GM19025 (cell line): ENCODE measurements at regions not wholly inside any gene's neighbourhood (a gene's known extent, or its start where the extent isn't known, plus 50 kb on each side); places are given as distances from the start of the nearest gene placed in this dataset.
"Not testable (repeated sequence)": the region's sequence is repeated elsewhere in the genome, so short reads cannot be mapped to it uniquely, and the experiment has no call there.

Experiments used
- ATAC-seq: cut with Tn5 transposase; IDR thresholded peaks from one replicate; pipeline ENCODE4 v1.9.1; 2021; ENCODE audit warnings: mild to moderate bottlenecking, low read depth, moderate library complexity; ENCODE audit not compliant: unreplicated experiment

DNA sequence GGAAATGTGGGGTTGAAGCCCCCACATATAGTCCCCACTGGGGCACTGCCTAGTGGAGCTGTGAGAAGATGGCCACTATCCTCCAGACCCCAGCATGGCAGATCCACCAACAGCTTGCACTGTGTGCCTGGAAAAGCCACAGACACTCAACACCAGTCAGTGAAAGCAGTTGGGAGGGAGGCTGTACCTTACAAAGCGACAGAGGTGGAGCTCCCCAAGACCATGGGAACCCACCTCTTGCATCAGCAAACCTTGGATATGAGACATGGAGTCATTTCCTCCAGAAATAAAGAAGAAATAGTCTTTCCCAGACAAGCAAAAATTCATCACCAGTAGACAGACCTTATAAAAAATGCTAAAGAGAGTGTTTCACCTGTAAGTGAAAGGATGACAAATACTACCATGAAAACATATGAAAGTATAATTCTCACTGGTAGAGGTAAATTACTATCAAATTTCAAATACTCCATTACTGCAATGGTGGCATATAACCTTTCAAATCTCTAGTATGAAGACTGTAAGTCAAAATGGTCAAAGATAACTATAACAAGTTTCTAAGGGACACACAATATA is 152.6 kb upstream of the EPHA4 start:
- no peak for ATAC-seq

DNA sequence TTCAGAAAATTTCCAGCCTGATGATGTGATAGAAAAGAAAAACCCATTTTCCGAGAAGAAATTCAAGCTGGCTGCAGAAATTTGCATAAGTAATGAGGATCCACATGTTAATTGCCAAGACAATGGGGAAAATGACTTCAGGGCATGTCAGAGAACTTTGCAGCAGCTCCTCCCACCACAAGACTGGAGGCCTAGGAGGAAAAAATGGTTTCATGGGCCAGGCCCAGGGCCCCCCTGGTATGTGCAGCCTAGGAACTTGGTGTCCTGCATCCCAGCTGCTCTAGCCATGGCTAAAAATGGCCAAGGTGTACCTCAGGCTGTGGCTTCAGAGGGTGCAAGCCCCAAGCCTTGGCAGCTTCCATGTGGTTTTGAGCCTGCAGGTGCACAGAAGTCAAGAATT is 152.0 kb upstream of the EPHA4 start:
- not testable (repeated sequence) for ATAC-seq

DNA sequence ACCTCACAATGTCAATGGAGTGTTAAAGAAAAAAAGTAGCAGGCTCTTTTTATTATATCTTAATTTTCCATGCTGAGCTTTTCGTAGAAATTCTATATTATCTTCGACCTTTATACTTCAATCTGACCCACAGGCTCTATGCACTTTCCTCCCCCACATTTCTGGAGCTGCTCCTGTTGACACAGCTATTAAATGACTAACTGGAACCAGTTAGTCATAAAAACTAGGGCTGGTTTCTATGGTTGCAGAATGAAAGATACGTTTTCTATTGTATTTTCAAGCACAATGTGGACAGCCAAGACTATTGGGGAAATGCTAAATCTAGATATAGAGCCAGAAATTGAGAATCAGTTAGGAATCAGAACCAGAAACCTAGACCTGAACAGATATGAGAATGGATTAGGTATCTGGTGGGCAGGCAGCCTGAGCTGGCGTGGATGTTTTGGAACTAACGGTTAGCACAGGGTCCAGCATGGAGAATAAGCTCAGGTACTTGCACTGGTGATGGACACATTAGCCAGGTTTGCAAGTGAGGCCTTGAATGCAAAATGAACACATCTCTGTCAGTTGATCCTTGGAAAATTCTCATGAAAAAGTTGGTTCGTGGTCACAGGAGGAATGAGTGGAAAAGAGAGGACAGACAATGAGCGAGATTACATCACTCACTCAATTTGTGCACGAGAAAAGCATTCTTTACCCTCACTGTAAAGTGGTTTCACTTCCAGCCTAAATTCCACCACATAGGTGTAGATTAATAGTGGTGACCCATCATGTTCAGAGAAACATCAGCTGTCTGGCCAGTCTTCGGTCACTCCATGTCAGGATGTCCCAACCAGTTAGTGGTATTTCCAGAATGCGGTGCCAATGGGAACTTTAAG is 144.6 kb upstream of the EPHA4 start:
- ATAC-seq = no peak

DNA sequence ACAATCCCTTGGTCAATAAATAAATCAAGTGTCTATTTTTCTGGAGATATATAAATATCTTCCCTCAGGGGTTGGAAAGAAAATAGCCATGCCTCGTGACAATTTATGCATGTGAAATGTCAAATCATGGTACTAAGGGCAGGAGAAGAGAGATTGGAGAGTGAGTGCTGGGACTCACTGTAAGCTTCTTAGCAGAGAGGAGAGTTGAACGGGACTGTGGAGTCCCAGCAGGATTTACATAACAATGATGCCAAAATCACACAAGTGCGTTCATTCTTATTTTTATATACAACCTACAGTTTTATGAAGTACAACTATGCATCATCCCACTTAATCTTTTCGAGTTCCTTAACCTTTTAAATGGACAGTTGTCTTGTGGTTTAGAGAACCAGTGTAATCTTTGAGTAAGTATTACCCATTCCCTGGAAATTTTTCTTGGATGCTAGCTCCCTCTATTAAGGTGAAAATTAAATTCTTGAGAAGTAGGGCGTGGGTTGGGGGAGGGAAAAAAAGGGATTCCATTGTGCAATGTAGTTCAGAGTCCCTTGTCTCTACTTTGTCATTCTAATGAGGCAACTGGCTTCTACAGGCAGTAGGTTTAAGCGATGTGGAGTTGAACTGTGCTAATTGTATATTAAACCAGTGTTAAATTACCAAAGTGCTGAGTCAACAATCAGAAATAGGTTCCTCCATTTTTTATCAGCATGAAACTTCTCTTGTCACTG is 143.6 kb upstream of the EPHA4 start:
- ATAC-seq = no peak

DNA sequence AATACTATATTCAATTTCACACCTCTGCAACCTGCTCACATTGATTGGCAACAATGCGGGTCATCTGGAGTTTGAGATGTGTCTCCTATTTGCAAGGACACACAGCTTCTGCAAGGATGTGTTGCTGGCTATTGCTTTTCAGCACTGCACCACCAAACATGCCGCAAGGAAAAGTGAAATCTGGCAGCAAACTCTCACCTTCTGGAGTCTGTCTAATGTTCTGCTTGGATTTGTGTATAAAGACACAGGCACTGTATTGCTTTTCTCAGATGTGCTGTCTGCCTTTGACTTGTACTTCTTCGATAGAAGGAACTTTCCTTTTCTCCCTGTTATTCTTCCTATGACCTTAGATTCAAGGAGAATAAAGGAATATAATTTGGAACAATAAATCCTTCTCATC is 138.6 kb upstream of the EPHA4 start:
- ATAC-seq = no peak

DNA sequence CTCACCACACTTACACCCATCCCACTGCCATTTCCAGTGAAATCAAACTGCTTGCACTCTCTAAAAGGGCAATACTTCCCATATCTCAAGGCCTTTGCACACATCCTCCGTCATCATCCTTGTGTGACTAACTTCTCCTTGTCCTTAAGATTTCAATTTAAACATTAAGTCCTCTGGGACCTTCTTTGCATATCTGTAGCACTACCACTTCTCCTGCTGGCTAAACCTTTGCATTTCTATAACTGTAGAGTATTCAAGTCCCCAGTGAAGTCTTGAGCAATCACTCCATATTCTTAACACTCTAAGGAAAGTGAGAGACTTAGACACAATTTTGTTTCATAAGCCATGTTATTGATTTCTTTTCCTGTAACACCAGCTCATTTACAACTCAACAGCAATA is 136.8 kb upstream of the EPHA4 start:
- ATAC-seq = no peak

DNA sequence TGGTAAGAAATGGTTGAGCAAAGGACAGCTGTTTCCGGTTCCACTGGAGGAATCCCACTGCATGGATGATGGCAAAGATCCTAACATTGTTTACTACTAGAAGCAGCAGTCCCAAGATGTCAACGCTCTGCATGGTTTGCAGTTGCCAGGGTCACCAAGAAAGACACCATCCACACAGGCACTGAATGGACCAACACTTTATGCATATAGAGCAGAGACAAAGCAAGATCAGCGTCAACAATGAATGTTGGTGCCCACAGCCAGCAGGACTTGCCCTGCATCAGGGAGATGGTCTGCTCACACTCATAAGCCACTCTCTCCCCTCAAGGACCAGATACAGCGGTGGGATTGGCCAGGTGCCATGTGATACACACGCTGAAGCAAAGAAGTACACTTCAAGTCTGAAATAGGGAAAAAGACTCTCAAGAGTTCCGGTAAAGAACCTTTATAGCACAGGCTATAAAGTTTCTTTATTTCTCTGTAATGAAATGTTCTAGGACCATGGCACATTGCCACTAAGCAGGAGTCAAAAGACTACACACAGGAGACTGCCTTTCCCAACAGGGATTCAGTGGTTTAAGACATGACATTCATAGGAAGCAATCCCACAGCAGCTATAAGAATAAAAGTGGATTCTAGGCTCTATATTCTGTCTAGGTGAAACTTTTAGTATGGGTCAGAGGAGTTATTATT is 133.2 kb upstream of the EPHA4 start:
- no peak for ATAC-seq

DNA sequence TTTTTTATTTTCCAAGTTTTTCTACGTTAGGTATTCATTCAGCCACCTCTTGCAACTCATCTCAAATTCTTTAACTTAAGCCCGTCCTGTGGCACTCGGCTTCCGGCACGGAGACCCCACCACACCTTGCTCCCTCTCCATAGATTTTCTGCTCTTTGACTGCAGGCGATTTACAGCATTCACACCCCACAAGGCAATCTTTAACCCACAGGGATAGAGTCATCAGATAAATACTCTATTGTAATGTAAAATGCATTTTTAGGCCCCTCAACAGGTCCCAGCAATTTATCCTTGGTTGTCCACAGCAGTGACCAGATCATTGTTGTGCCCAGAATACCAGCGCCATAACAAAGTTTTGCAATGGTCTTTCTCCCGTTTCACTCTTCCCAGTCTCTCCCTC is 132.3 kb upstream of the EPHA4 start:
- ATAC-seq = no peak

DNA sequence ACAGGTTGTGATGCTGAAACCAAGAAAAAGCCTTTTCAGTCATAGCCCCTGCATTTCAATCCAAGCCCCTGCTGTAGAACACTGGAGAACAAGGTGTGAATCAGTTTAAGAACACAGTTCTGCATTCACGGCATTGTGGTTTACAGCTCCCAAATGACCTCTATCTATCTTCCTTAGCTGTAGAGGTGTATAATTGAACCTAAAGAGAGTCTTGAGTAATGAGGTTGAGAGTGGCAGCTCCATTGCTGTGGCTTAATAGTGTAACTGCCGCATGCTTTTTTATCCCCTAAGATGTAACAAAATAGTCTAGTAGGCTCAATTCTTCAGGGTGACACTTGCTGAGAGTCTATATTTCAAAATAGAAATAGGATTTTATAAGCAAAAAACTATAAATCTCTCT is 121.3 kb upstream of the EPHA4 start:
- no peak for ATAC-seq

DNA sequence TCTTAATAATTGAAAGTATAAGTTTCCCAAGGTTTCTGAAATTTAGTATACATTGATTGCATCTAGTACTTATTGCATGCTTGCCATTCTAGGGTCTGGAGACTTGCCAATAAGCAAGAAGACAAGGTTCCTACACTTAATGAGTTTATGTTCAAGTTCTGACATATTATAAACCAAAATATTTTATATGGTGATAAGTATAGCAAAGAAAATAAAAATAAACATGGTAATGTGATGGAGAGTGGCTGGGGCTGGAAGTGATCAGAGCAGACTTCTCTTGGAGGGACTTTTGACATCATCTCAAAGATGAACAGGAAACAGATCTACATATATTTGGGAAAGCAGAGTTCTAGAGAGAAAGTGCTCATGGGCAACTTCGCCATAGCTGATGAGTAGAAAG is 119.5 kb upstream of the EPHA4 start:
- no peak for ATAC-seq

DNA sequence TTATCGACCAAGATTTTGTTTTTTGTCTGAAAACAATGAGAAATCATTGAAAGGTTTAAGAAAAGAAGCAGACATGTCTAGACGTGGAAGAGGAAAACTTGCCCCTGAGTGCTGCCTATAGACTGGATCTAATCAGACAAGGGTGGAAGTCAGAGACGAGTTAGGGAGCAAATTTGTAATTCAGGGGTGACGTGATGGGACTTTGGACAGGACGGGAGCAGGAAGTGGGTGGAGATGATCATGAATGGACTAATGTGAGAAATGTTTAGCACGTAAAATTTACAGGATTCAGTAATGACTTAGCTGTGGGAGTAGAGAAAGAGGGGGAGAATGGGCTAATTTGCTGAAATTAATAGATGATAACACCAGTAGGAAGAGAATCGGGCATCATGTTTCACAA is 117.0 kb upstream of the EPHA4 start:
- ATAC-seq = no peak

DNA sequence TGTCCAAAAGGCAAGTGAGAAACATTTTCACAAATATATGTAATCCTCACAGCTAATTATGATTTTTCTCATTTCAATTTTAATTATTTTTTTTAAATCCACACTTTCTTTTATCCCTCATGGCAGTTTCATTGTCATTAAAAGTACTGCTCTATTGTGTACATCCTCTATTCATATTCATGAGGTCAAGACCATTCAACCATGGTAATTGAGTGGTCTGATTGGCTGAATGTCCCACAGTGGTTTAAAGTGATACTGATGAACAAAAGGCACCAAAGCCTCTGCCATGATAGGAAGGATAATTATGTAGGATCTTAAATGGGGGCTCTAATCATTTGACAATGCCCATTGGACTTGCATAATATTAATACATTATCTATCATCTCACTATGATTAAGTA is 108.4 kb upstream of the EPHA4 start:
- no peak for ATAC-seq

DNA sequence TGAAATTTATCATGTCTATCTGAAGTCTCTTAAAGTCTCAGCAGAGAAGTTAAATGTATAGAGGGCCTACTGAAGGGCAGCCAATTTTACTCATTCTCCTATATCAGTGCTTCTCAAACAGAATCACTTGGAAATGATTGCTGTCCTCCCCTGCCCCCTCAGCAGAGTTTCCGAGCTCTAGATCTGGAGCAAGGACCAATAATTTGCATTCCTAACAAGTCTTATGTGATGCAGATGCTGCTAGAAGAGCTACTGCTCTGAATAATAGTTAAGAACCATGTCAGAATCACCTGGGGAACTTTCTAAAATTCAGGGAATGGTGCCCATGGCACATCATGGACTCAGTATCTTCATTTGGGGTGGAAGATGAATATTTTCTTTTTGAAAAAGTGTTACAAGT is 105.6 kb upstream of the EPHA4 start:
- ATAC-seq = no peak

DNA sequence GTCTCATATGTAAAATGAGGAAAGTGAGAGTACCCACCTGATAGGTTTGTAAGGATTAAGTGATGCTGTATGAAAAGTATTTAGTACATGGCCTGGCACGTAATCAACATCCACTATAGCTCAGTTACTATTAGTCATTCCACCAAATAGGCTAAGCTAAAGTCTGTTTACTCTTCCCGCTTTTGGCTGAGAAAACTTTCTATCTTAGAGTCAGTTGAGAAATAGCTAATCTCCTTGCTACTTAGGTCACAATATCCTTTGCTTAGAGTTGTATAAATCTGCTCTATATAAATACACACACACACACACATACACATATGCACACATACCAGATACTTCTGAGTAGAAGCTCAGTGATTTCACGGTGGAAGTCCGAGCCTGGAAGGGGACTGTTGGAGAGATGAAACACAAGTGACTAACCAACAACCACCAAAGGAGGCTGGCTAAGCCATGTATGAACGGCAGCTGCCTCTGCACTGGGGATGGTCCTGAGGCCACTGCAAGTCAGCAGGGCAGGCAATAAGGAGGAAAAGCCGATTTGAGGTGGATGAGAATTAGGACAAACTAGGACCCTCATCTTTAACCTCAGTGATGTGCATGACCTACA is 104.6 kb upstream of the EPHA4 start:
- no peak for ATAC-seq

DNA sequence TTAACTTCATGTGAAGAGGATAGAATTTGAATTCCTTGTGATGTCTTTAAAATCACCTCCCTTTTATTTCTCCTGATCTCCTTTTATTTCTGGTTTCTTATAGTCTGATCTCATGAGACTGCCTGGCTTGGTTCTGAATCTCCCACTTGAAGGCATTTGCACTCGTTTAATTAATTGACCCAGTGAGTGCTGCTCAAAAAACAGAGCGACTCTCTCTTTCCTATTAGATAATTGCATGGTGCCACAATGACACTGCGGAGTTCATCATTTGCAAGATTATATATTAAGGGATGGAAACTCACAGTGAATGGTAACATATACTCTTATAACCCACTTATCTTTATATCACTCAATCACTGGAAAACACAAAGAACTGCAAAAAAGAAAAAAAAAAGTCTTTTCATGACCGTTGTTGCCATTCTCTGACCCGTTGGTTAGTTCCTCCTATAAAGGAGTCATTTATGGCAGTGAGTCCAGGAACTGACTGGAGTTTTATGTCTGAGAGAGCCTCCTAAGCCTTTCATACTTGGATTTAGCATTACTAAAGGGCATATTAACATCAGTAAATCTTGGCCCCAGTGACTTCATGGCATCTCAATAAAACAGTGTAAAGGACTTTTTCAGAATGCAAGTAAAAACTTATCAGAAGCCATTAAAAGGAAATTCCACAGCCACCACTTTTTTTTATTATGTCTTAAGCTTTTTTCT is 103.3 kb upstream of the EPHA4 start:
- ATAC-seq = no peak

DNA sequence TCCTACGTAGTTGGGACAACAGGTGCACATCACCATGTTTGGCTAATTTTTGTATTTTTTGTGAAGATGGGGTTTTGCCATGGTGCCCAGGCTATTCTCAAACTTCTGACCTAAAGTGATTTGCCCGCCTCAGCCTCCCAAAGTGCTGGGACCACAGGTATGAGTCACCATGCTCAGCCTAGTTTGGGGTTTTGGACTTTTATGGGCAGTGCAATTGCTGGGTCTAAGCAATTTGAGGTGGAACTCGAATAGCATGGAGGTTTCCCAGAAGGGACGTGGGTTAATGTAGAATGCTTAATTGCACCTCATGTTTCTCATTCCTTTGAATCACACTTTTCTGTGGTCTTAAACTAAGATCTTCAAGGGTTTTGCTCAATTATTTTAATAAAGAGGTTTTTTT is 102.3 kb upstream of the EPHA4 start:
- ATAC-seq = no peak

DNA sequence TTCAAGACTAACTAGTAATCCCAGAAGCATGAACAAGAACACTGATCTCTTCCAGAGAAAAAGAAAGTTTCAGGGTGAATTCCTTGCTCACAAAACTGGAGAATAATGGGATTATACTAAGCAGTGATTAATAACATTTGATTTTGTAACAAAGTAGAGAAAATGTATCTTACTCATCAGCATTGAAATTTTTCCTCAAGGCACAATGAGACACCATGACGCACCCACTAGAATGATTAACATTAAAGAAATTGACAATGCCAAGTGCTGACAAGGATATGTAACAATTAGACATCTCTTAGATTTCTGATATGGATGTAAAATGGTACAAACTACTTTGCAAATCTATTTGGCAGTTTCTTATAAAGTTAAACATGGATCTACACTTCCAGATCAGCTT is 101.1 kb upstream of the EPHA4 start:
- ATAC-seq = no peak

DNA sequence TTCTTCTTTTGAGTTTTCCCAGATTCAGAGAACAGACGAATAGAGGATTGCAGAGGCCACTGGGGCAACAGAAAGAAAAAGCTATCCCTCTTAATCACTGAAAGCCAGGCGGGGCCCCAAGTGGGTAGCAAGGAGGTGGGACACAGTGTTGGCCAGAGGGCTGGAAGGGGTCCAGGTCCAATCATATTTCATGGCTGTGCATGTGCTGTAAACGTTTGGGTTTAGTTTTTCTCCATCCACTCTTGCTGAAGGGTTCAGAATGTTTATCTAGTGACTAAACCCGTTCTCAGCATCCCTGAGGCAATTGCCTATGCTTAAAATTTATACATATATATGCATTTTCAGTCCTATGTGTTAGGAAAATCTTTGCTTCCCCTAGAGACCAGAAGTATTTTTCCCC is 99.4 kb upstream of the EPHA4 start:
- ATAC-seq = no peak

DNA sequence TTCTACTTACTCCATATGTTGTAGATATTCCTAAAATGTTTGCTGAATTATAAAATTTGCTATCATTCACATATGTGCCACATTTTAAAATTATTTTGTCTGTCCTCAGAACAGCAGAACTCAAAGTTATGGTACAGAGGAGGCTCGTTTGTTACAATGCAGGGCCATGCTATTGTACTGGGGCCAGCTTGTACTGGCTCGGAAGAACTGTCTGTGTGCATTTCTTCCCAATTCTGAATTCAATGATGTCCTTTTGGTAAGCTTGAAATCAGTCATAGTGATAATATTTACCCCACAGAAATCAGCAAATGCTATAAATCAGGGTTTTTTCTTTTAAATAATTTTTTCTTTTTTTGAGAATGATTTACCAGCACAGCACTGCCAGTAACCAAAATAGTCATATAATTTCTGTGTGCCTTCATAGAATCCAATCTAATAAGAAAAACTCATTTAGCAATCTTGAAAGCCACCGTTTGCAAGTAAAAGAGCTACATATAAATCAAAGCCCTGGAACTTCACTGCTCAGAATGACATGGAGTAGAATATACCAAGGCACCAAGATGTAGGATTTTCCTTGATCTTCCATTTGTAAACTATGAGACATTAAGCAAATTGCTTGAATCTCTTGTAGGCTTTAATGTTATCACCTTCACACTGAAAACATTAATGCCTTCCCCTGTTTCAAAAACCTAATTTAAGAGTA is 90.7 kb upstream of the EPHA4 start:
- ATAC-seq = no peak

DNA sequence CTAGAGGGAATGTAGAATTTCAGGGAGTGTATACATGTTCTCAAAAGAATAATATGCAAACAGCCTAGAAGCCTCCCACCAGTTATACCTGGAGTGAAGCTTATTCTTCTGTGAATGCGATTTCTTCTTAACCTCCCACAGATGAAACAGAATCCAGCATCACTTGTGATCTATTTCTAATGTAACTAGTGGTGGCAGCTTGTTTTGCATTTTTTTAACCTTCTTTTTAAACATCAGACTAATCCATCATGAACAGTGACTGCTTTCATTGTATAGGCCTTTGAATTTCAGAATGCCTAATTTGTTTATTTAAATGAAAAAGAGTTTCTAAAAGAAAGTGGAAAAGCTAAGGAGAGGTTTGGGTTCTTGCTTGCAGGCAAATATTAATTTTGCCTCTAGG is 85.7 kb upstream of the EPHA4 start:
- no peak for ATAC-seq
